Type B pancreatic cell (in vitro differentiated cells): ENCODE measurements at regions not wholly inside any gene's neighbourhood (a gene's known extent, or its start where the extent isn't known, plus 50 kb on each side); places are given as distances from the start of the nearest gene placed in this dataset.
"Not testable (repeated sequence)": the region's sequence is repeated elsewhere in the genome, so short reads cannot be mapped to it uniquely, and the experiment has no call there.

Experiments
- DNase-seq: peaks from one replicate; pipeline ENCODE4 v3.0.0; 2021; ENCODE audit warnings: mixed read lengths; ENCODE audit not compliant: unreplicated experiment; ENCODE audit errors: extremely low spot score
- H3K27ac Mint-ChIP-seq: 2 replicates; pipeline ENCODE4 v1.8.0; 2021; ENCODE audit warnings: mild to moderate bottlenecking, mixed read lengths
- H3K27me3 Mint-ChIP-seq: 2 replicates; pipeline ENCODE4 v1.8.0; 2021; ENCODE audit warnings: mixed read lengths
- H3K36me3 Mint-ChIP-seq: 2 replicates; pipeline ENCODE4 v1.8.0; 2021; ENCODE audit warnings: mixed read lengths
- H3K4me1 Mint-ChIP-seq: one replicate; pipeline ENCODE4 v1.8.0; 2021; ENCODE audit warnings: mixed read lengths; ENCODE audit not compliant: unreplicated experiment
- H3K4me3 Mint-ChIP-seq: 2 replicates; pipeline ENCODE4 v1.8.0; 2021; ENCODE audit warnings: mild to moderate bottlenecking, mixed read lengths
- H3K9me3 Mint-ChIP-seq: 2 replicates; pipeline ENCODE4 v1.8.0; 2021; ENCODE audit warnings: mixed read lengths
- CTCF ChIP-seq: fragments of 200-600 bp; sonication (generic); conservative IDR thresholded peaks from 2 replicates; pipeline ENCODE4 v1.5.0; 2021; ENCODE audit warnings: antibody characterized with exemption, mild to moderate bottlenecking

DNA sequence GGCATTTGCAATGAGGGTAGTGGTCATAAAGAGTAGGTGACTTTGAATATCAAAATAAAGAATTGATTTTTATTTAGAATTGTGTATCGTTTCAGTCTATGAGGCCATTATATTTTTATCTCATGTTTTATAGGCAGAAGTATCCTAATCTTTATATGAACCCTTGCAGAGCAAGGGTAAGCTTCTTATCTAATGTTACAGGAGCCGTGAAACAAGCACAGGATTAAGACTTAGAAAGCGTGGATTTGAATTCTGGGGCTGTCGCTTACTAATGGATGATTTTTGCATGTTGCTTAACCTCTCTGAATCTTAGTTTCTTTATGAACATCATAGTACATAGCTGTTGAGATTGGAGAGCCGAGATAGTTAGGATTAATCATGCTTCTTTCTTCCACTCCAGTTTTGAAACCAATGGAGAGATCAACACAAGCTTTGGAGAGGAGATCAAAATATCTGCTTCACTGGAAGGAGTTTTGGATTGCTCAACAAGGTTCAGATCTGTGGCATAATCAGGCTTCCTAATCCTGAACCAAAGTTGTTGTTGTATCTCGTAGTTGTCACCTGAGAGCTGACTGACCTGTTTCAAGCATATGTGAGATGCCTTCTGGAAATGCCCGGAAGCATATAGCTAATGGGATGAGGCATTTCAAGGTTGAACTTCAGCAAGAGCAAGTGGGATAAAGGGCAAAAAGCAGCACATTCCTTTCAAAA, 166.9 kb upstream of the GK2 start:
- no peak for DNase-seq
- H3K4me3 Mint-ChIP-seq: no peak overlapping the region
- no peaks in the 10 kb centered on the region for H3K9me3 Mint-ChIP-seq
- peaks cover 4% of the 10 kb centered on the region for H3K4me1 Mint-ChIP-seq
- no peaks in the 10 kb centered on the region for H3K36me3 Mint-ChIP-seq
- no peak overlapping the region for H3K27ac Mint-ChIP-seq
- no peaks in the 10 kb centered on the region for H3K27me3 Mint-ChIP-seq
- no peak for TF ChIP-seq CTCF

DNA sequence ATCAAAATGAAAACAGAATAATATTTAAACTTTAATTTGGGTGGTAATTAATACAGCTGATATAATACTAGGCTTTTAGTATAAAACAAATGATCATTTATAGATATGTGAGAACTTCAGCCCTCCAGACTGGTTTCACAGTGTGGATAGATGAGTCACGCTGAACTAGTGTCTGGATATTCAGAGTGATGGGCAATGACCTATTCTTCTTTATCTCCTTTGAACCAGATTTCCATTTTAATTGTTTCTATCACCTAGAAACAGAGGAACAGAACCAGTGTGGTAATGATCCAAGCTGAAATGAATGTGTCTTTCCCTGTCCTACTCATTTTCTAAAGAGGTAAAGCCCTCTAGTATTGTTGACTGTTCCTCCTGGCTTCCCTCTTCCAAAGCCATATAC, 155.2 kb upstream of the GK2 start:
- Mint-ChIP-seq H3K4me3 (no peak overlapping the region), H3K27me3 (peaks cover 4% of the 10 kb centered on the region), H3K9me3 (no peaks in the 10 kb centered on the region), H3K36me3 (no peaks in the 10 kb centered on the region), H3K27ac (no peak overlapping the region), H3K4me1 (no peaks in the 10 kb centered on the region)
- TF ChIP-seq CTCF: no peak
- DNase-seq: no peak

DNA sequence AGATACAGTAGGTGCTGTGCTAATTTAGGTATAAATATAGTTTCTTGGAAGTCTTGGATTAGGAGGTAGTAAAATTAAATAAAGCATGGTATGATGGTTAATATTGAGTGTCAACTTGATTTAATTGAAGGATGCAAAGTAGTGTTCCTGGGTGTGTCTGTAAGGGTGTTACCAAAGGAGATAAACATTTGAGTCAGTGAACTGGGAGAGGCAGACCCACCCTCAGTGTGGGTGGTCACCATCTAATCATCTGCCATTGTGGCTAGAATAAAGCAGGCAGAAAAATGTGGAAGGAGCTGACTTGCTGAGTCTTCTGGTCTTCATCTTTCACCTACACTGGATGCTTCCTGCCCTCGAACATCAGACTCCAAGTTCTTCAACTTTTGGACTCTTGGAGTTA, 153.7 kb upstream of the GK2 start:
- no peaks in the 10 kb centered on the region for H3K4me1 Mint-ChIP-seq
- TF ChIP-seq CTCF: no peak
- no peaks in the 10 kb centered on the region for H3K36me3 Mint-ChIP-seq
- no peak overlapping the region for H3K27ac Mint-ChIP-seq
- DNase-seq: no peak
- H3K9me3 Mint-ChIP-seq: no peaks in the 10 kb centered on the region
- H3K4me3 Mint-ChIP-seq: no peak overlapping the region
- H3K27me3 Mint-ChIP-seq: peaks cover 4% of the 10 kb centered on the region

- not testable (repeated sequence) for H3K36me3 Mint-ChIP-seq, H3K27me3 Mint-ChIP-seq, H3K4me1 Mint-ChIP-seq, DNase-seq, H3K9me3 Mint-ChIP-seq, H3K4me3 Mint-ChIP-seq, H3K27ac Mint-ChIP-seq
Observed at GRCh38 chr4:79559398-79559797, 151.4 kb upstream of the GK2 start.

GRCh38 chr4:79552311-79552710, 144.3 kb upstream of the GK2 start:
- Mint-ChIP-seq H3K4me1 (no peaks in the 10 kb centered on the region), H3K27me3 (no peaks in the 10 kb centered on the region), H3K9me3 (peaks cover 11% of the 10 kb centered on the region), H3K27ac (no peak overlapping the region), H3K4me3 (no peak overlapping the region), H3K36me3 (no peaks in the 10 kb centered on the region)
- no peak for TF ChIP-seq CTCF
- no peak for DNase-seq

DNA sequence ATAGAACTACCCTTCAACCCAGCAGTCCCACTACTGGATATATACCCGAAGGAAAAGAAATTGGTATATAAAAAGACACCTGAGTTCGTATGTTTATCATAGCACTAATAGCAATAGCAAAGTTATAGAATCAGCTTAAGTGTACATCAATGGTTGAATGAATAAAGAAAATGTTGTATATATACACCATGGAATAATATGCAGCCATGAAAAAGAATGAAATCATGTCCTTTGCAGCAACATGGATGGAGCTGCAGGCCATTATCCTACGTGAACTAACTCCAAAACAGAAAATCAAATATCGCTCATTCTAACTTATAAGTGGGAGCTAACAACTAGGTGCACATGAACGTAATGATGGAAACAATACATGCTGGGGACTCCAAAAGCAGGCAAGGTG, 143.5 kb upstream of the GK2 start:
- no peak for DNase-seq
- Mint-ChIP-seq H3K36me3 (no peaks in the 10 kb centered on the region), H3K27me3 (no peaks in the 10 kb centered on the region), H3K4me1 (no peaks in the 10 kb centered on the region), H3K4me3 (no peak overlapping the region), H3K27ac (no peak overlapping the region), H3K9me3 (peaks cover 11% of the 10 kb centered on the region)
- TF ChIP-seq CTCF: no peak
